ENCODE measurements at regions not wholly inside any gene's neighbourhood (a gene's known extent, or its start where the extent isn't known, plus 50 kb on each side); places are given as distances from the start of the nearest gene placed in this dataset.

DNA sequence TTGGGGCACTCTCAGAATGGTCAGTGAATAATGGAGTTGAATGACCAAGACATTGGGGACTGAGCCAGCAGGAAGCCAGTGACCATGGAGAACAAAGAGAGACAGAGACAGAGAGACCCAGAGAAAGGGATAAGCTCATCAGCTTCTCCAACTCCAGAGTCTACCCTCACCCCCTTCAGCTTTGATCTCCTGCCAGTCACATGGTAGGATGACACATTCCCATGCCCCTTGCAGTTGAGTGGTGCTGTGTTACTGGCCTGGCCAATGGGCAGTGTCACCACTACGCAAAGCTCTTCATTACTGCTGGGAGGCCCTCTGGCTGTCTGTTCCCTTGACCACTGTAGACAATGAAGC is 643.5 kb downstream of the AJAP1 start:
- H3K4me3 ChIP-seq (ENCODE audit: low read length in 3 of 3) = no peak overlapping the region
- no peak overlapping the region for H3K9ac ChIP-seq (ENCODE audit: low read length in 3 of 3)
- H3K27me3 ChIP-seq (ENCODE audit: control insufficient read depth, insufficient read depth, low read length) = no peaks in the 10 kb centered on the region
- H3K4me1 ChIP-seq (ENCODE audit: control insufficient read depth in 2 of 3, insufficient read depth in 2 of 3, low read depth in 1 of 3, low read length in 3 of 3) = no peaks in the 10 kb centered on the region
- no peak for FAIRE-seq
- no peaks in the 10 kb centered on the region for H3K9me3 ChIP-seq (ENCODE audit: control insufficient read depth in 2 of 3, insufficient read depth in 1 of 3, low read length in 3 of 3)
- TF ChIP-seq, protein P1, sequence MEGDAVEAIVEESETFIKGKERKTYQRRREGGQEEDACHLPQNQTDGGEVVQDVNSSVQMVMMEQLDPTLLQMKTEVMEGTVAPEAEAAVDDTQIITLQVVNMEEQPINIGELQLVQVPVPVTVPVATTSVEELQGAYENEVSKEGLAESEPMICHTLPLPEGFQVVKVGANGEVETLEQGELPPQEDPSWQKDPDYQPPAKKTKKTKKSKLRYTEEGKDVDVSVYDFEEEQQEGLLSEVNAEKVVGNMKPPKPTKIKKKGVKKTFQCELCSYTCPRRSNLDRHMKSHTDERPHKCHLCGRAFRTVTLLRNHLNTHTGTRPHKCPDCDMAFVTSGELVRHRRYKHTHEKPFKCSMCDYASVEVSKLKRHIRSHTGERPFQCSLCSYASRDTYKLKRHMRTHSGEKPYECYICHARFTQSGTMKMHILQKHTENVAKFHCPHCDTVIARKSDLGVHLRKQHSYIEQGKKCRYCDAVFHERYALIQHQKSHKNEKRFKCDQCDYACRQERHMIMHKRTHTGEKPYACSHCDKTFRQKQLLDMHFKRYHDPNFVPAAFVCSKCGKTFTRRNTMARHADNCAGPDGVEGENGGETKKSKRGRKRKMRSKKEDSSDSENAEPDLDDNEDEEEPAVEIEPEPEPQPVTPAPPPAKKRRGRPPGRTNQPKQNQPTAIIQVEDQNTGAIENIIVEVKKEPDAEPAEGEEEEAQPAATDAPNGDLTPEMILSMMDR (IDR thresholded peaks at IDR 0.05; ENCODE audit: borderline replicate concordance, extremely low read depth, insufficient read depth) = no peak
- intact Hi-C loops (cut with DNase I) = no loop called here
- no peak overlapping the region for H3K27ac ChIP-seq (ENCODE audit: low read depth in 2 of 2, low read length in 2 of 2)
- DNase-seq = no peak
- H3K36me3 ChIP-seq (ENCODE audit: control insufficient read depth in 2 of 3, insufficient read depth in 3 of 3, low read length in 3 of 3) = no peaks in the 10 kb centered on the region

DNA sequence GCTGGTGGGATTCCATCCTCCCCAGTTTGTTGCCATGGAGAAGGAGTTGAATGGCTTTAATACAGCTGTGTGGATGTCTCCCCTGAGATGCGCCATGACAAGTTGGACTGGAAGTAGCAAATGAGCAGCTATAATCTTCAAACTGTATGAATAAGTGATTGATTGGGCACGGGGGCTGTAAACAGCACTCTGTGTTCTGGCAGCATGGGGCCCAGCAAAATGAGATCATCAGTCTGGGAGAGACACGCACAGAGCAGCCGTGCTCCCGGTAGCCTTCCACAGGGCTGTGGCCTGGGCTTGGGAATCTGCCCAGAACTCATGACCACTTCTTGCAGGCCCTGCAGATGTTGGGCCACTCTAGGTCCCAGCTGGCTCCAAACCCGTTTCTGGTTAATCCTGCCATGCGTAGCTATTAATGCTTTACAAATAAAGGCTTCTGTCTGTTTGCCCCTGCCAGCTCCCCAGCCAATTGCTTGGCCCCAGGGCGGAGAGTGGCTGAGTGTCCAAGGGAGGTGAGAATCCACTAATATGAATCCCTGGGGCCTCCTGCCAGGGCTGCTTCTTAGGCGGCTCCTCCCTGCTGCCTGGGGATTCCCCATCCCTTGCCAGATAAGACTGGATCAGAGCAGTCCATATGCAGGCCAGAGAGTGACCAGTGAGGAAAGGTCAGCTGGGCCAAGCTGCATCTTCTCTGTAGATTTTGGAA is 642.9 kb downstream of the AJAP1 start:
- intact Hi-C loops (cut with DNase I) = no loop called here
- H3K9ac ChIP-seq (ENCODE audit: low read length in 3 of 3) = no peak overlapping the region
- no peaks in the 10 kb centered on the region for H3K4me1 ChIP-seq (ENCODE audit: control insufficient read depth in 2 of 3, insufficient read depth in 2 of 3, low read depth in 1 of 3, low read length in 3 of 3)
- no peak overlapping the region for H3K4me3 ChIP-seq (ENCODE audit: low read length in 3 of 3)
- DNase-seq (peak in 2 of 5 donors; percentile 15 to 79), FAIRE-seq (no peak)
- no peak overlapping the region for H3K27ac ChIP-seq (ENCODE audit: low read depth in 2 of 2, low read length in 2 of 2)
- H3K27me3 ChIP-seq (ENCODE audit: control insufficient read depth, insufficient read depth, low read length) = no peaks in the 10 kb centered on the region
- H3K9me3 ChIP-seq (ENCODE audit: control insufficient read depth in 2 of 3, insufficient read depth in 1 of 3, low read length in 3 of 3) = no peaks in the 10 kb centered on the region
- H3K36me3 ChIP-seq (ENCODE audit: control insufficient read depth in 2 of 3, insufficient read depth in 3 of 3, low read length in 3 of 3) = no peaks in the 10 kb centered on the region
- TF ChIP-seq, protein P1 (IDR thresholded peaks at IDR 0.05; ENCODE audit: borderline replicate concordance, extremely low read depth, insufficient read depth) = no peak

DNA sequence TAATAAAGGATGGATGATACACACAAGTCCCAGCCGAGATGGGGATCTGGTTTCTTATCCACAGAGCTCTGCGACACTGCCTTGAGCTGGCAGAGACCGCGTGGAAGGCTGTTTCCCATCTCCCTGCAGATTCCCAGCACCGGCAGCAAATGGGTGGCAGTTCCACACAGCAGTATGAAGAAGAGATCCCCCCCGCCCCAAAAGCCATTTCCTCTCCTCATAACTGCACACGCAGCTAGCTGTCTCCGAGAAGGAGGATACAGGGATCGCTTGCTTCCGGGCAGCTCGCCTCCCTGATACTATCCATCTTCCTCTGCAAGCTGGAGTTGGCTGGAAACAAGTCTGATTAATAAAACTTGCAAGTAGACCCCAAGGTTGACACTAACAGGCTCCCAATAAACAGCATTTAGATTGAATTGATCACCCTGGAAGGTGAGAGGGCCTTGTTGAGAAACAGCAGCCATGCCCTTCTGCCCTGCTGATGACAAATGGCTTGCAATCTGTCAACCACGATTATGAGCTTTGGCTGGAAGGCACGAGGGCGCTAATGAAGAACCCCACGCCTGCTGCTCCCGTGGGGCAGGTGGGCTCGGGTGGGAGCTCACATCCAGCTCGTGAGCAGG is 642.3 kb downstream of the AJAP1 start:
- H3K9ac ChIP-seq (ENCODE audit: low read length in 3 of 3) = no peak overlapping the region
- TF ChIP-seq, protein P1 (IDR thresholded peaks at IDR 0.05; ENCODE audit: borderline replicate concordance, extremely low read depth, insufficient read depth) = no peak
- no peaks in the 10 kb centered on the region for H3K4me1 ChIP-seq (ENCODE audit: control insufficient read depth in 2 of 3, insufficient read depth in 2 of 3, low read depth in 1 of 3, low read length in 3 of 3)
- intact Hi-C loops (cut with DNase I) = no loop called here
- H3K4me3 ChIP-seq (ENCODE audit: low read length in 3 of 3) = no peak overlapping the region
- H3K27ac ChIP-seq (ENCODE audit: low read depth in 2 of 2, low read length in 2 of 2) = no peak overlapping the region
- FAIRE-seq (no peak), DNase-seq (peak in 1 of 5 donors; percentile 28)
- no peaks in the 10 kb centered on the region for H3K36me3 ChIP-seq (ENCODE audit: control insufficient read depth in 2 of 3, insufficient read depth in 3 of 3, low read length in 3 of 3)
- no peaks in the 10 kb centered on the region for H3K27me3 ChIP-seq (ENCODE audit: control insufficient read depth, insufficient read depth, low read length)
- no peaks in the 10 kb centered on the region for H3K9me3 ChIP-seq (ENCODE audit: control insufficient read depth in 2 of 3, insufficient read depth in 1 of 3, low read length in 3 of 3)
